Large intestine (tissue), 3 donors: ENCODE measurements at regions not wholly inside any gene's neighbourhood (a gene's known extent, or its start where the extent isn't known, plus 50 kb on each side); places are given as distances from the start of the nearest gene placed in this dataset.

Experiments
- DNase-seq, 2 donors: peaks; one replicate each; pipeline versions ENCODE4 v3.0.0 to v3.0.0-alpha.2; 2013
- H3K27ac ChIP-seq: one replicate; pipeline ENCODE4 v1.5.1; 2013; ENCODE audit warnings: low read length
- H3K27me3 ChIP-seq: 2 replicates; pipeline ENCODE4 v1.6.1; 2013; ENCODE audit warnings: low read length; ENCODE audit not compliant: control insufficient read depth, insufficient read depth
- H3K36me3 ChIP-seq: 2 replicates; pipeline ENCODE4 v1.6.1; 2013; ENCODE audit warnings: low read length; ENCODE audit not compliant: control insufficient read depth, insufficient read depth
- H3K4me1 ChIP-seq: one replicate; pipeline ENCODE4 v1.6.1; 2013; ENCODE audit warnings: low read length; ENCODE audit not compliant: control insufficient read depth, insufficient read depth
- H3K4me3 ChIP-seq: one replicate; pipeline ENCODE4 v1.5.1; 2013; ENCODE audit warnings: low read length
- H3K9me3 ChIP-seq: one replicate; pipeline ENCODE4 v1.6.1; 2013; ENCODE audit warnings: mild to moderate bottlenecking, low read depth, low read length, moderate library complexity; ENCODE audit not compliant: control insufficient read depth
- WGBS: methylation state at CpG from one replicate; pipeline ENCODE4 v1.1.5; 2013; ENCODE audit warnings: low lambda C conversion rate; ENCODE audit not compliant: insufficient coverage; 5-methylcytosine and 5-hydroxymethylcytosine counted together

DNA sequence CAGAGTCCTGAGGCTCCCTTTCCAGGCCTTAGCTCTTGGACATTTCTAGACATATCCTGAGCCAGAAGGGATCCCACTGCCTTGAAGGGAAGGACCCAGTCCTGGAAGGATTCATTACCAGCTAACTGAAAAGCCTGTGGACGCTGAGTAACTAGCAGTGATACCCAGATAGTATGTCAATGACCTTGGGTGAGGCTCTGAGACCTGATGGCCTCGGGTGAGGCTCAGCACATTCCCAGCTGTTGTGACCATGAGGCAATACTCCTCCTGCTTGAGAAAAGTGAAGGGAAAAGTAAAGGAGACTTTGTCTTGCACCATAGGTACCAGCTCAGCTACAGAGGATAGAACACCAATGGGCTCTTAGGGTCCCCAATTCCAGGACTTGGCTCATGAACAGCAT is 268.1 kb downstream of the DKK2 start:
- H3K4me1 ChIP-seq: peaks cover 8% of the 10 kb centered on the region
- no peaks in the 10 kb centered on the region for H3K27me3 ChIP-seq
- DNase-seq: peak; percentile 67 to 70
- no CpG with 5 or more reads among the region's 2 CpGs for WGBS
- H3K4me3 ChIP-seq: no peak overlapping the region
- H3K36me3 ChIP-seq: no peaks in the 10 kb centered on the region
- H3K9me3 ChIP-seq: no peaks in the 10 kb centered on the region
- H3K27ac ChIP-seq: peak overlapping the region; percentile 59

DNA sequence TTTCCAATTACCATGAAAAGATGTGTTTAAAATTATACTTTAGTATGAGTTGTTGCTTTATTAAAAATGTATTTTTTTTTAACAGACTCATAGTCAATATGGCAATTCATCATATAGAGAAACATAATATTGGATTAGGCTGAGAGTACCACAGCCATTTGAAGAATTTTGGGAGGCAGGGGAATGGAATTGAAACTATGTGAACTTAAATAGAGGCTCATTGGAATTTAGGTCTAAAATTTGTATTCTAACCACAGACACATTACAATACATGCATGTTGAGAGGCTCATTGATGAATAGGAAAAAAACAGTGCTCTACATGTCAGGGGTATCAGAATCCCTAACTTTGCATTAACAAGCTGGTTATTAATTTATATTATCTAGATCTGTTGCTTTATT is 269.6 kb downstream of the DKK2 start:
- H3K4me1 ChIP-seq: peaks cover 8% of the 10 kb centered on the region
- no peaks in the 10 kb centered on the region for H3K27me3 ChIP-seq
- H3K4me3 ChIP-seq: no peak overlapping the region
- no peaks in the 10 kb centered on the region for H3K9me3 ChIP-seq
- no peaks in the 10 kb centered on the region for H3K36me3 ChIP-seq
- no peak for DNase-seq
- no peak overlapping the region for H3K27ac ChIP-seq

- Histone ChIP-seq H3K27me3 (no peaks in the 10 kb centered on the region), H3K27ac (no peak overlapping the region), H3K36me3 (no peaks in the 10 kb centered on the region), H3K4me1 (peaks cover 8% of the 10 kb centered on the region), H3K4me3 (no peak overlapping the region), H3K9me3 (no peaks in the 10 kb centered on the region)
- no CpG with 5 or more reads among the region's 4 CpGs for WGBS
- DNase-seq: no peak
Measured at GRCh38 chr4:106764774-106765173, 271.3 kb downstream of the DKK2 start.

GRCh38 chr4:106762666-106763443 is 273.3 kb downstream of the DKK2 start:
- H3K9me3 ChIP-seq: no peaks in the 10 kb centered on the region
- H3K27me3 ChIP-seq: no peaks in the 10 kb centered on the region
- no peaks in the 10 kb centered on the region for H3K36me3 ChIP-seq
- no peak overlapping the region for H3K27ac ChIP-seq
- peaks cover 4% of the 10 kb centered on the region for H3K4me1 ChIP-seq
- WGBS: no CpG with 5 or more reads among the region's 5 CpGs
- H3K4me3 ChIP-seq: no peak overlapping the region
- no peak for DNase-seq

DNA sequence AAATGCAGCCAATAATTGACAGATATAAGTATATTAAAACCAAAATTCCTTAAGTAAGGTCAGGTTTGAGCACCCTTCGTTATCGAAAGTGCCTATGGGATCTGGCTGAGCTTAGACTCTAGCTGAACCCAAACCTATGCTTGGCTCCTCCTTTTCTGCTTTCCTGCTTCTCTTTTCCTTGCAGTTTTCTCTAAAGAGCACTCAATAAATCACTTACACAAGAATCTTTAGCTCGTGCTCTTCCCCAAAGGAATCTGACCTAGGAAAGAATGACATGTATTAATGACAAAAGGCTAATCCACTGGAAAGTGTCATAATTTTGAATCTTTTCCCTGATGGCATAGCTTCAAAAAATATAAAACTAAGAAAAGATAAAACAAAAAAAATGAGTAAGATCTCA is 282.7 kb downstream of the DKK2 start:
- Histone ChIP-seq H3K9me3 (no peaks in the 10 kb centered on the region), H3K27me3 (no peaks in the 10 kb centered on the region), H3K4me1 (no peaks in the 10 kb centered on the region), H3K4me3 (no peak overlapping the region), H3K36me3 (no peaks in the 10 kb centered on the region), H3K27ac (no peak overlapping the region)
- DNase-seq: no peak
- WGBS: 30% methylated on average over 2 of the region's 3 CpGs

GRCh38 chr4:106746451-106746850 is 289.7 kb downstream of the DKK2 start:
- Histone ChIP-seq H3K36me3 (no peaks in the 10 kb centered on the region), H3K27me3 (no peaks in the 10 kb centered on the region), H3K4me1 (no peaks in the 10 kb centered on the region), H3K4me3 (no peak overlapping the region), H3K9me3 (no peaks in the 10 kb centered on the region), H3K27ac (no peak overlapping the region)
- no peak for DNase-seq

- DNase-seq: no peak
- H3K4me3 ChIP-seq: no peak overlapping the region
- H3K27me3 ChIP-seq: no peaks in the 10 kb centered on the region
- H3K4me1 ChIP-seq: no peaks in the 10 kb centered on the region
- no peaks in the 10 kb centered on the region for H3K9me3 ChIP-seq
- H3K27ac ChIP-seq: no peak overlapping the region
- WGBS: 89% methylated on average over 3 of the region's 5 CpGs
- no peaks in the 10 kb centered on the region for H3K36me3 ChIP-seq
Measured at GRCh38 chr4:106738121-106738520, 298.0 kb downstream of the DKK2 start.

DNA sequence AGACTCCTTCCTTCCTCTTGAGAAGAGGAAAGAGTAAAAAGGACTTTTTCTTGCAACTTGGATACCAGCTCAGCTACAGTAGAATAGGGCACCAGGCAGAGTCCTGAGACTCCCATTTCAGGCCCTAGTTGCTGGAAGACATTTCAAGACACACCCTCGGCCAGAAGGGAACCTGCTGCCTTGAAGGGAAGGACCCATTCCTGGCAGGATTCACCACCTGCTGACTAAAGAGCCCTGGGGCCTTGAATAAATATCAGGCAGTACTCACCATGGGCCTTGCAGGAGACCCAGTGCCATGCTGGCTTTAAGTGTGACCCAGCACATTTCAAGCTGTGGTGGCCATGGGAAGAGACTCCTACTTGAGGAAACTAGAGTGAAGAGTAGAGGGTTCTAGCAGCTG is 317.6 kb downstream of the DKK2 start:
- no CpG with 5 or more reads among the region's 1 CpG for WGBS

GRCh38 chr4:106717091-106717490 is 319.0 kb downstream of the DKK2 start:
- no peak overlapping the region for H3K27ac ChIP-seq
- H3K36me3 ChIP-seq: no peaks in the 10 kb centered on the region
- H3K27me3 ChIP-seq: no peaks in the 10 kb centered on the region
- no peak for DNase-seq
- WGBS: 87% methylated on average over 2 of the region's 4 CpGs
- no peaks in the 10 kb centered on the region for H3K9me3 ChIP-seq
- no peaks in the 10 kb centered on the region for H3K4me1 ChIP-seq
- H3K4me3 ChIP-seq: no peak overlapping the region

More for the DNA sequence above, 317.6 kb downstream of the DKK2 start:
- DNase-seq: no peak
- no peaks in the 10 kb centered on the region for H3K9me3 ChIP-seq
- H3K4me3 ChIP-seq: no peak overlapping the region
- H3K27ac ChIP-seq: no peak overlapping the region
- H3K36me3 ChIP-seq: no peaks in the 10 kb centered on the region
- no peaks in the 10 kb centered on the region for H3K4me1 ChIP-seq
- H3K27me3 ChIP-seq: no peaks in the 10 kb centered on the region

GRCh38 chr4:106715825-106716224 is 320.3 kb downstream of the DKK2 start:
- no peaks in the 10 kb centered on the region for H3K9me3 ChIP-seq

DNA sequence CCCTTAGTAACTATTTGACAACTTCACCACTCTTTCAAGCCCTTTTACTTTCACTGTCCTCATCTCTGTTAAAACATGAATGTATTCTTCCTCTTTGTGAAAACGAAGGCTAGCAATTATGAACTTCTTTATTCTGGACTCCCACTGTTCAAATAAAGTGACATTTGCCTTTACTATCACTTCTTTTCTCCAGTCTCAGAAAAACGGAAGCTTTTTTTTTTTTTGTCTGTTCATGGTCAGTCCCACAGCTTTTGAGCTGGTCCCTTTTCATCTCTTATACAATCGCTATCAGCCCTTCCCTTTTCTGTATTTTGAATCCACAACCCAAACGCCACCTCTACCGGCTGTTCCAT is 327.7 kb downstream of the DKK2 start:
- no peaks in the 10 kb centered on the region for H3K36me3 ChIP-seq
- no peaks in the 10 kb centered on the region for H3K27me3 ChIP-seq
- 61% methylated on average over 3 of the region's 5 CpGs for whole genome bisulfite sequencing
- no peak overlapping the region for H3K27ac ChIP-seq
- no peak overlapping the region for H3K4me3 ChIP-seq
- no peaks in the 10 kb centered on the region for H3K4me1 ChIP-seq
- DNase-seq: no peak
- no peaks in the 10 kb centered on the region for H3K9me3 ChIP-seq

More at GRCh38 chr4:106715825-106716224, 320.3 kb downstream of the DKK2 start:
- no peak for DNase-seq
- H3K4me1 ChIP-seq: no peaks in the 10 kb centered on the region
- no peak overlapping the region for H3K27ac ChIP-seq
- no peaks in the 10 kb centered on the region for H3K27me3 ChIP-seq
- H3K4me3 ChIP-seq: no peak overlapping the region
- H3K36me3 ChIP-seq: no peaks in the 10 kb centered on the region
